Peyer's patch (tissue), 4 donors: ENCODE measurements at regions not wholly inside any gene's neighbourhood (a gene's known extent, or its start where the extent isn't known, plus 50 kb on each side); places are given as distances from the start of the nearest gene placed in this dataset.

Experiments
- CTCF ChIP-seq, 6 experiments: fragments of 450-650 bp in 4 of 6; fragments of 200-600 bp in 2 of 6; sonication (generic) in 1 of 6; IDR thresholded peaks; one replicate each; pipeline ENCODE4 v1.5.1; 2017 to 2019; ENCODE audit warnings: antibody characterized with exemption in 6 of 6, mild to moderate bottlenecking in 3 of 6, moderate library complexity in 1 of 6
- POLR2A ChIP-seq, 2 donors: fragments of 450-650 bp; IDR thresholded peaks; one replicate each; pipeline ENCODE4 v1.5.1; 2017; ENCODE audit warnings: antibody characterized with exemption in 2 of 2, mild to moderate bottlenecking in 2 of 2, moderate library complexity in 2 of 2

GRCh38 chr14:40100544-40101196 lies 668.4 kb upstream of the FBXO33 start:
- TF ChIP-seq CTCF (IDR thresholded peaks at IDR 0.05) (no peak), POLR2A (IDR thresholded peaks at IDR 0.05) (no peak)
